HEK293 (cell line): ENCODE measurements at regions not wholly inside any gene's neighbourhood (a gene's known extent, or its start where the extent isn't known, plus 50 kb on each side); places are given as distances from the start of the nearest gene placed in this dataset.

Source experiments
- CTCF ChIA-PET: fragments of 350-600 bp; formaldehyde crosslinking; extraction: SDS; loops from one replicate; lab custom pipeline; 2021; ENCODE audit warnings: antibody characterized with exemption; lab: Yijun Ruan, JAX
- POLR2A ChIA-PET: fragments of 300-600 bp; formaldehyde crosslinking; extraction: SDS; loops from one replicate; lab custom pipeline; 2020; ENCODE audit warnings: antibody characterized with exemption, inconsistent platforms; lab: Yijun Ruan, JAX
- H3K27ac ChIP-seq: fragments of 200-500 bp; sonication (Bioruptor generic); 2 replicates; pipeline ENCODE4 v1.5.1; 2014; ENCODE audit warnings: low read depth, low read length, control low read depth, inconsistent platforms; ENCODE audit errors: extremely low read depth
- H3K36me3 ChIP-seq, 2 experiments: fragments of 200-500 bp in 1 of 2; sonication (Bioruptor generic) in 1 of 2; 1 replicate in 1 of 2; 2 replicates in 1 of 2; pipeline ENCODE4 v1.5.1; 2014 to 2017; ENCODE audit warnings: inconsistent platforms in 2 of 2, low read length in 2 of 2; ENCODE audit not compliant: control insufficient read depth in 2 of 2, insufficient read depth in 1 of 2
- H3K4me1 ChIP-seq: fragments of 200-500 bp; sonication (Bioruptor generic); 2 replicates; pipeline ENCODE4 v1.5.1; 2014; ENCODE audit warnings: mild to moderate bottlenecking, low read length, inconsistent platforms; ENCODE audit not compliant: control insufficient read depth, insufficient read depth
- H3K4me3 ChIP-seq: 2 replicates; pipeline ENCODE4 v1.5.1; 2011; ENCODE audit warnings: low read depth, mild to moderate bottlenecking, control low read depth, low read length, moderate library complexity
- H3K9me3 ChIP-seq: fragments of 200-500 bp; sonication (Bioruptor generic); 2 replicates; pipeline ENCODE4 v1.5.1; 2014; ENCODE audit warnings: low read depth, low read length, inconsistent platforms; ENCODE audit not compliant: control insufficient read depth, insufficient read depth
- BCL11A ChIP-seq: fragments of 450-650 bp; formaldehyde crosslinking; IDR thresholded peaks from 2 replicates; pipeline ENCODE4 v1.5.1; 2016; ENCODE audit warnings: low read depth, missing biosample characterization, missing genetic modification characterization
- HOXA7 ChIP-seq: sonication (generic); formaldehyde crosslinking; IDR thresholded peaks from 2 replicates; pipeline ENCODE4 v1.8.1; 2022; ENCODE audit warnings: missing genetic modification reagents, borderline replicate concordance
- KLF1 ChIP-seq: fragments of 450-650 bp; formaldehyde crosslinking; IDR thresholded peaks from 2 replicates; pipeline ENCODE4 v1.5.1; 2016; ENCODE audit warnings: missing biosample characterization, missing genetic modification characterization
- MZF1 ChIP-seq: fragments of 450-650 bp; formaldehyde crosslinking; IDR thresholded peaks from 2 replicates; pipeline ENCODE4 v1.5.1; 2017; ENCODE audit warnings: missing biosample characterization, missing genetic modification characterization, borderline replicate concordance
- RBAK ChIP-seq: fragments of 450-650 bp; formaldehyde crosslinking; IDR thresholded peaks from 2 replicates; pipeline ENCODE4 v1.5.1; 2016; ENCODE audit warnings: missing biosample characterization, missing genetic modification characterization
- REPIN1 ChIP-seq: fragments of 450-650 bp; formaldehyde crosslinking; IDR thresholded peaks from 2 replicates; pipeline ENCODE4 v1.5.1; 2017; ENCODE audit warnings: missing biosample characterization, missing genetic modification characterization, low read depth
- SETDB1 ChIP-seq: IDR thresholded peaks from one replicate; pipeline ENCODE4 v1.6.1; 2017; ENCODE audit warnings: mild to moderate bottlenecking, low read length, moderate library complexity, mixed read lengths; ENCODE audit not compliant: insufficient read length
- WT1 ChIP-seq: fragments of 450-650 bp; formaldehyde crosslinking; IDR thresholded peaks from 2 replicates; pipeline ENCODE4 v1.5.1; 2016; ENCODE audit warnings: missing biosample characterization, missing genetic modification characterization
- ZBTB7A ChIP-seq: fragments of 450-650 bp; formaldehyde crosslinking; IDR thresholded peaks from 2 replicates; pipeline ENCODE4 v1.5.1; 2016; ENCODE audit warnings: low read depth, missing biosample characterization, missing genetic modification characterization
- ZBTB8A ChIP-seq: fragments of 450-650 bp; formaldehyde crosslinking; IDR thresholded peaks from 2 replicates; pipeline ENCODE4 v1.5.1; 2016; ENCODE audit warnings: missing biosample characterization, missing genetic modification characterization
- ZFP37 ChIP-seq: fragments of 450-650 bp; formaldehyde crosslinking; IDR thresholded peaks from 2 replicates; pipeline ENCODE4 v1.5.1; 2016; ENCODE audit warnings: missing biosample characterization, missing genetic modification characterization
- ZFP69B ChIP-seq: fragments of 450-650 bp; formaldehyde crosslinking; IDR thresholded peaks from 2 replicates; pipeline ENCODE4 v1.5.1; 2016; ENCODE audit warnings: missing biosample characterization, missing genetic modification characterization
- ZNF121 ChIP-seq: fragments of 450-650 bp; formaldehyde crosslinking; IDR thresholded peaks from 2 replicates; pipeline ENCODE4 v1.5.1; 2016; ENCODE audit warnings: missing biosample characterization, missing genetic modification characterization
- ZNF2 ChIP-seq: fragments of 450-650 bp; formaldehyde crosslinking; IDR thresholded peaks from 2 replicates; pipeline ENCODE4 v1.5.1; 2016; ENCODE audit warnings: missing biosample characterization, missing genetic modification characterization
- ZNF473 ChIP-seq: fragments of 450-650 bp; formaldehyde crosslinking; IDR thresholded peaks from 2 replicates; pipeline ENCODE4 v1.5.1; 2017; ENCODE audit warnings: missing biosample characterization, missing genetic modification characterization
- ZNF48 ChIP-seq: fragments of 450-650 bp; formaldehyde crosslinking; IDR thresholded peaks from 2 replicates; pipeline ENCODE4 v1.5.1; 2016; ENCODE audit warnings: missing biosample characterization, missing genetic modification characterization
- ZNF544 ChIP-seq: fragments of 450-650 bp; formaldehyde crosslinking; IDR thresholded peaks from 2 replicates; pipeline ENCODE4 v1.5.0; 2017; ENCODE audit warnings: missing biosample characterization, missing genetic modification characterization
- ZNF776 ChIP-seq: fragments of 450-650 bp; formaldehyde crosslinking; IDR thresholded peaks from 2 replicates; pipeline ENCODE4 v1.5.0; 2017; ENCODE audit warnings: missing biosample characterization, missing genetic modification characterization, borderline replicate concordance
- ZNF777 ChIP-seq: fragments of 450-650 bp; formaldehyde crosslinking; IDR thresholded peaks from 2 replicates; pipeline ENCODE4 v1.5.1; 2017; ENCODE audit warnings: missing biosample characterization, missing genetic modification characterization, borderline replicate concordance
- ZNF830 ChIP-seq: fragments of 450-650 bp; IDR thresholded peaks from 2 replicates; pipeline ENCODE4 v1.5.0; 2018; ENCODE audit warnings: missing biosample characterization, missing genetic modification characterization, low read depth, mild to moderate bottlenecking, moderate library complexity
- TF ChIP-seq, protein P1 (sequence below): fragments of 450-650 bp; formaldehyde crosslinking; IDR thresholded peaks from 2 replicates; pipeline ENCODE4 v1.5.1; 2017; ENCODE audit warnings: missing biosample characterization, missing genetic modification characterization
- TF ChIP-seq, protein P2 (sequence below): fragments of 450-650 bp; formaldehyde crosslinking; IDR thresholded peaks from 2 replicates; pipeline ENCODE4 v1.5.1; 2017; ENCODE audit warnings: missing biosample characterization, mild to moderate bottlenecking, missing genetic modification characterization, moderate library complexity
- TF ChIP-seq, protein P3 (sequence below): fragments of 450-650 bp; formaldehyde crosslinking; IDR thresholded peaks from 2 replicates; pipeline ENCODE4 v1.5.1; 2016; ENCODE audit warnings: missing biosample characterization, missing genetic modification characterization
- TF ChIP-seq, protein P4 (sequence below): fragments of 450-650 bp; formaldehyde crosslinking; IDR thresholded peaks from 2 replicates; pipeline ENCODE4 v1.5.0; 2017; ENCODE audit warnings: missing biosample characterization, missing genetic modification characterization, borderline replicate concordance
- TF ChIP-seq, protein P5 (sequence below): fragments of 450-650 bp; formaldehyde crosslinking; IDR thresholded peaks from 2 replicates; pipeline ENCODE4 v1.5.1; 2016; ENCODE audit warnings: missing biosample characterization, missing genetic modification characterization
- TF ChIP-seq, protein P6 (sequence below): fragments of 450-650 bp; formaldehyde crosslinking; IDR thresholded peaks from 2 replicates; pipeline ENCODE4 v1.5.1; 2016; ENCODE audit warnings: missing biosample characterization, missing genetic modification characterization

DNA sequence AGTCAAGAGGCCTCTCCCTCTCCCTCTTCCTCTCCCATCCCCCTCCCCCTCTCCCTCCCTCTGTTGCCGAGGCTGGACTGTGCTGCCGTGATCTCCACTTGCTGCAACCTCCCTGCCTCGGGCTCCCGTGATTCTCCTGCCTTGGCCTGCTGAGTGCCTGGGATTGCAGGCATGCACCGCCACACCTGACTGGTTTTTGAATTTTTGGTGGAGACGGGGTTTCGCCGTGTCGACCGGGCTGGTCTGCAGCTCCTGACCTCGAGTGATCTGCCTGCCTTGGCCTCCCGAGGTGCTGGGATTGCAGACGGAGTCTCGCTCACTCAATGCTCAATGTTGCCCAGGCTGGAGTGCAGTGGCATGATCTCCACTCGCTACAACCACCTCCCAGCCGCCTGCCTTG, 165.1 kb downstream of the CENPC start:
- H3K9me3 ChIP-seq: no peaks in the 10 kb centered on the region
- no peak overlapping the region for H3K4me3 ChIP-seq
- H3K36me3 ChIP-seq: no peaks in the 10 kb centered on the region
- CTCF ChIA-PET: no interaction called here
- POLR2A ChIA-PET: no interaction called here
- no peak for TF ChIP-seq REPIN1 (tag by site-specific recombination)
- no peak for TF ChIP-seq ZNF776 (tag by site-specific recombination)
- TF ChIP-seq ZNF2 (tag by site-specific recombination): no peak
- no peak for TF ChIP-seq WT1
- TF ChIP-seq, protein P1, sequence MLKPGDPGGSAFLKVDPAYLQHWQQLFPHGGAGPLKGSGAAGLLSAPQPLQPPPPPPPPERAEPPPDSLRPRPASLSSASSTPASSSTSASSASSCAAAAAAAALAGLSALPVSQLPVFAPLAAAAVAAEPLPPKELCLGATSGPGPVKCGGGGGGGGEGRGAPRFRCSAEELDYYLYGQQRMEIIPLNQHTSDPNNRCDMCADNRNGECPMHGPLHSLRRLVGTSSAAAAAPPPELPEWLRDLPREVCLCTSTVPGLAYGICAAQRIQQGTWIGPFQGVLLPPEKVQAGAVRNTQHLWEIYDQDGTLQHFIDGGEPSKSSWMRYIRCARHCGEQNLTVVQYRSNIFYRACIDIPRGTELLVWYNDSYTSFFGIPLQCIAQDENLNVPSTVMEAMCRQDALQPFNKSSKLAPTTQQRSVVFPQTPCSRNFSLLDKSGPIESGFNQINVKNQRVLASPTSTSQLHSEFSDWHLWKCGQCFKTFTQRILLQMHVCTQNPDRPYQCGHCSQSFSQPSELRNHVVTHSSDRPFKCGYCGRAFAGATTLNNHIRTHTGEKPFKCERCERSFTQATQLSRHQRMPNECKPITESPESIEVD (tag by site-specific recombination): no peak
- TF ChIP-seq ZNF48 (tag by site-specific recombination): no peak
- TF ChIP-seq ZFP37 (tag by site-specific recombination): no peak
- TF ChIP-seq ZFP69B (tag by site-specific recombination): no peak
- TF ChIP-seq, protein P2, sequence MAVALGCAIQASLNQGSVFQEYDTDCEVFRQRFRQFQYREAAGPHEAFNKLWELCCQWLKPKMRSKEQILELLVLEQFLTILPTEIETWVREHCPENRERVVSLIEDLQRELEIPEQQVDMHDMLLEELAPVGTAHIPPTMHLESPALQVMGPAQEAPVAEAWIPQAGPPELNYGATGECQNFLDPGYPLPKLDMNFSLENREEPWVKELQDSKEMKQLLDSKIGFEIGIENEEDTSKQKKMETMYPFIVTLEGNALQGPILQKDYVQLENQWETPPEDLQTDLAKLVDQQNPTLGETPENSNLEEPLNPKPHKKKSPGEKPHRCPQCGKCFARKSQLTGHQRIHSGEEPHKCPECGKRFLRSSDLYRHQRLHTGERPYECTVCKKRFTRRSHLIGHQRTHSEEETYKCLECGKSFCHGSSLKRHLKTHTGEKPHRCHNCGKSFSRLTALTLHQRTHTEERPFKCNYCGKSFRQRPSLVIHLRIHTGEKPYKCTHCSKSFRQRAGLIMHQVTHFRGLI (tag by site-specific recombination): no peak
- TF ChIP-seq, protein P3, sequence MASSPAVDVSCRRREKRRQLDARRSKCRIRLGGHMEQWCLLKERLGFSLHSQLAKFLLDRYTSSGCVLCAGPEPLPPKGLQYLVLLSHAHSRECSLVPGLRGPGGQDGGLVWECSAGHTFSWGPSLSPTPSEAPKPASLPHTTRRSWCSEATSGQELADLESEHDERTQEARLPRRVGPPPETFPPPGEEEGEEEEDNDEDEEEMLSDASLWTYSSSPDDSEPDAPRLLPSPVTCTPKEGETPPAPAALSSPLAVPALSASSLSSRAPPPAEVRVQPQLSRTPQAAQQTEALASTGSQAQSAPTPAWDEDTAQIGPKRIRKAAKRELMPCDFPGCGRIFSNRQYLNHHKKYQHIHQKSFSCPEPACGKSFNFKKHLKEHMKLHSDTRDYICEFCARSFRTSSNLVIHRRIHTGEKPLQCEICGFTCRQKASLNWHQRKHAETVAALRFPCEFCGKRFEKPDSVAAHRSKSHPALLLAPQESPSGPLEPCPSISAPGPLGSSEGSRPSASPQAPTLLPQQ (tag by site-specific recombination): no peak
- no peak for TF ChIP-seq ZBTB7A (tag by site-specific recombination)
- TF ChIP-seq ZNF544 (tag by site-specific recombination): no peak
- no peak for TF ChIP-seq MZF1
- no peak for TF ChIP-seq KLF1 (tag by site-specific recombination)
- TF ChIP-seq, protein P4, sequence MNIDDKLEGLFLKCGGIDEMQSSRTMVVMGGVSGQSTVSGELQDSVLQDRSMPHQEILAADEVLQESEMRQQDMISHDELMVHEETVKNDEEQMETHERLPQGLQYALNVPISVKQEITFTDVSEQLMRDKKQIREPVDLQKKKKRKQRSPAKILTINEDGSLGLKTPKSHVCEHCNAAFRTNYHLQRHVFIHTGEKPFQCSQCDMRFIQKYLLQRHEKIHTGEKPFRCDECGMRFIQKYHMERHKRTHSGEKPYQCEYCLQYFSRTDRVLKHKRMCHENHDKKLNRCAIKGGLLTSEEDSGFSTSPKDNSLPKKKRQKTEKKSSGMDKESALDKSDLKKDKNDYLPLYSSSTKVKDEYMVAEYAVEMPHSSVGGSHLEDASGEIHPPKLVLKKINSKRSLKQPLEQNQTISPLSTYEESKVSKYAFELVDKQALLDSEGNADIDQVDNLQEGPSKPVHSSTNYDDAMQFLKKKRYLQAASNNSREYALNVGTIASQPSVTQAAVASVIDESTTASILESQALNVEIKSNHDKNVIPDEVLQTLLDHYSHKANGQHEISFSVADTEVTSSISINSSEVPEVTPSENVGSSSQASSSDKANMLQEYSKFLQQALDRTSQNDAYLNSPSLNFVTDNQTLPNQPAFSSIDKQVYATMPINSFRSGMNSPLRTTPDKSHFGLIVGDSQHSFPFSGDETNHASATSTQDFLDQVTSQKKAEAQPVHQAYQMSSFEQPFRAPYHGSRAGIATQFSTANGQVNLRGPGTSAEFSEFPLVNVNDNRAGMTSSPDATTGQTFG (tag by site-specific recombination): no peak
- TF ChIP-seq RBAK (tag by site-specific recombination): no peak
- TF ChIP-seq HOXA7 (CRISPR knock-in tag): no peak
- TF ChIP-seq SETDB1: no peak
- H3K4me1 ChIP-seq: no peaks in the 10 kb centered on the region
- no peak overlapping the region for H3K27ac ChIP-seq

DNA sequence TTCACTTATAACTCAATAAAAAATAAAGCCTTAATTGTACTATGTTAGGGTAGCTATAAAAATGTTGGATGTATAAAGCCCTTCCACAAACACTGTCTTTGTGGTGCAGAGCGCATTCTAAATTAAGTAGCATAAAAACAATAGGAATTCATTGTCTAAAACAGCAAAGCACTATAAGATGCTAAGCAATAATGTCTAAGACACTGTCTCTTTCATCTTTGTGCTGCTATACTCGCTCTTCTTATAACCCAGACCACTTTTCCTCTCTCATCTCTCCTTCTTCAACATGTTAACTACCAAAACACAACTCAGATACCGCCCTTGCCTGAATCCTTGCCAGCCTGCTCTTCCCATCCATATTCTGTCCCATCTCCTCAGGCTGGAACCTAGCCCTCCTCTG, 170.0 kb downstream of the CENPC start:
- Histone ChIP-seq H3K4me3 (no peak overlapping the region), H3K27ac (no peak overlapping the region), H3K4me1 (no peaks in the 10 kb centered on the region), H3K36me3 (no peaks in the 10 kb centered on the region), H3K9me3 (no peaks in the 10 kb centered on the region)
- POLR2A ChIA-PET: no interaction called here
- CTCF ChIA-PET: no interaction called here
- TF ChIP-seq ZNF473 (tag by site-specific recombination): no peak
- TF ChIP-seq BCL11A (tag by site-specific recombination): no peak
- TF ChIP-seq ZNF777 (tag by site-specific recombination): no peak
- no peak for TF ChIP-seq ZNF830 (tag by site-specific recombination)
- TF ChIP-seq, protein P5, sequence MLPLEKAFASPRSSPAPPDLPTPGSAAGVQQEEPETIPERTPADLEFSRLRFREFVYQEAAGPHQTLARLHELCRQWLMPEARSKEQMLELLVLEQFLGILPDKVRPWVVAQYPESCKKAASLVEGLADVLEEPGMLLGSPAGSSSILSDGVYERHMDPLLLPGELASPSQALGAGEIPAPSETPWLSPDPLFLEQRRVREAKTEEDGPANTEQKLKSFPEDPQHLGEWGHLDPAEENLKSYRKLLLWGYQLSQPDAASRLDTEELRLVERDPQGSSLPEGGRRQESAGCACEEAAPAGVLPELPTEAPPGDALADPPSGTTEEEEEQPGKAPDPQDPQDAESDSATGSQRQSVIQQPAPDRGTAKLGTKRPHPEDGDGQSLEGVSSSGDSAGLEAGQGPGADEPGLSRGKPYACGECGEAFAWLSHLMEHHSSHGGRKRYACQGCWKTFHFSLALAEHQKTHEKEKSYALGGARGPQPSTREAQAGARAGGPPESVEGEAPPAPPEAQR (tag by site-specific recombination): no peak
- TF ChIP-seq ZNF121: no peak
- TF ChIP-seq ZBTB8A: no peak
- TF ChIP-seq, protein P6, sequence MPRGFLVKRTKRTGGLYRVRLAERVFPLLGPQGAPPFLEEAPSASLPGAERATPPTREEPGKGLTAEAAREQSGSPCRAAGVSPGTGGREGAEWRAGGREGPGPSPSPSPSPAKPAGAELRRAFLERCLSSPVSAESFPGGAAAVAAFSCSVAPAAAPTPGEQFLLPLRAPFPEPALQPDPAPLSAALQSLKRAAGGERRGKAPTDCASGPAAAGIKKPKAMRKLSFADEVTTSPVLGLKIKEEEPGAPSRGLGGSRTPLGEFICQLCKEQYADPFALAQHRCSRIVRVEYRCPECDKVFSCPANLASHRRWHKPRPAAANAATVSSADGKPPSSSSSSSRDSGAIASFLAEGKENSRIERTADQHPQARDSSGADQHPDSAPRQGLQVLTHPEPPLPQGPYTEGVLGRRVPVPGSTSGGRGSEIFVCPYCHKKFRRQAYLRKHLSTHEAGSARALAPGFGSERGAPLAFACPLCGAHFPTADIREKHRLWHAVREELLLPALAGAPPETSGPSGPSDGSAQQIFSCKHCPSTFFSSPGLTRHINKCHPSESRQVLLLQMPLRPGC (tag by site-specific recombination): no peak
